ENCODE measurements at regions not wholly inside any gene's neighbourhood (a gene's known extent, or its start where the extent isn't known, plus 50 kb on each side); places are given as distances from the start of the nearest gene placed in this dataset.

- TF ChIP-seq CTCF (IDR thresholded peaks at IDR 0.05; ENCODE audit: low read depth, low read length, poor library complexity, severe bottlenecking) (no peak), EZH2phosphoT487 (IDR thresholded peaks at IDR 0.05; ENCODE audit: borderline replicate concordance, low read length) (no peak)
These were observed 1395.6 kb downstream of the SUCLG1 start for GRCh38 chr2:83063511-83063910.

Measured in DOHH2 (cell line).